Tibial nerve (tissue), 4 donors: ENCODE measurements at regions not wholly inside any gene's neighbourhood (a gene's known extent, or its start where the extent isn't known, plus 50 kb on each side); places are given as distances from the start of the nearest gene placed in this dataset.

ENCODE experiments used
- CTCF ChIP-seq, 5 experiments: fragments of 200-600 bp in 3 of 5; fragments of 450-650 bp in 2 of 5; sonication (generic) in 3 of 5; IDR thresholded peaks; one replicate each; pipeline ENCODE4 v1.5.1; 2016 to 2019; ENCODE audit warnings: antibody characterized with exemption in 5 of 5, mild to moderate bottlenecking in 3 of 5, moderate library complexity in 2 of 5
- EP300 ChIP-seq, 2 donors: sonication (generic); formaldehyde crosslinking; IDR thresholded peaks; one replicate each; pipeline ENCODE4 v1.6.1; 2017; ENCODE audit warnings: antibody characterized with exemption in 2 of 2, mild to moderate bottlenecking in 1 of 2
- POLR2A ChIP-seq, 2 donors: fragments of 450-650 bp; IDR thresholded peaks; one replicate each; pipeline ENCODE4 v1.6.1; 2017; ENCODE audit warnings: antibody characterized with exemption in 2 of 2, mild to moderate bottlenecking in 2 of 2, moderate library complexity in 2 of 2

- TF ChIP-seq CTCF (IDR thresholded peaks at IDR 0.05) (no peak), POLR2A (IDR thresholded peaks at IDR 0.05) (no peak), EP300 (IDR thresholded peaks at IDR 0.05) (no peak)
Observed at GRCh38 chr10:18906636-18907035, 142.0 kb upstream of the MALRD1 start.
